Esophagus muscularis mucosa (tissue), 4 donors: ENCODE measurements at regions not wholly inside any gene's neighbourhood (a gene's known extent, or its start where the extent isn't known, plus 50 kb on each side); places are given as distances from the start of the nearest gene placed in this dataset.

Source experiments
- DNase-seq: peaks from one replicate; pipeline ENCODE4 v3.0.0-alpha.2; 2017; ENCODE audit errors: extremely low spot score
- H3K27ac ChIP-seq, 4 donors: fragments of 200-600 bp; sonication (generic); replicated peaks in 1 of 4; 1 replicate in 3 of 4; 2 replicates in 1 of 4; pipeline ENCODE4 v1.5.1; 2016 to 2019; ENCODE audit warnings: mild to moderate bottlenecking in 1 of 4
- H3K27me3 ChIP-seq, 4 donors: fragments of 200-600 bp; sonication (generic); one replicate each; pipeline versions ENCODE4 v1.5.1 to v1.6.0; 2016 to 2019
- H3K36me3 ChIP-seq, 4 donors: fragments of 200-600 bp; sonication (generic); one replicate each; pipeline ENCODE4 v1.5.1; 2016 to 2019
- H3K4me1 ChIP-seq, 4 donors: fragments of 200-600 bp; sonication (generic); one replicate each; pipeline ENCODE4 v1.5.1; 2016 to 2019
- H3K4me3 ChIP-seq, 4 donors: fragments of 200-600 bp; sonication (generic); 1 replicate in 2 of 4; 2 replicates in 2 of 4; pipeline ENCODE4 v1.5.1; 2016 to 2019; ENCODE audit warnings: mild to moderate bottlenecking in 4 of 4, moderate library complexity in 1 of 4
- H3K9me3 ChIP-seq, 4 donors: fragments of 200-600 bp; sonication (generic); 1 replicate in 3 of 4; 2 replicates in 1 of 4; pipeline ENCODE4 v1.5.1; 2016 to 2019
- CTCF ChIP-seq, 3 experiments: fragments of 200-600 bp in 2 of 3; fragments of 450-650 bp in 1 of 3; sonication (generic) in 2 of 3; IDR thresholded peaks; one replicate each; pipeline ENCODE4 v1.5.1; 2017 to 2019; ENCODE audit warnings: antibody characterized with exemption in 3 of 3, mild to moderate bottlenecking in 2 of 3, moderate library complexity in 1 of 3
- EP300 ChIP-seq: sonication (generic); formaldehyde crosslinking; IDR thresholded peaks from one replicate; pipeline ENCODE4 v1.6.1; 2017; ENCODE audit warnings: antibody characterized with exemption
- POLR2A ChIP-seq: fragments of 450-650 bp; IDR thresholded peaks from one replicate; pipeline ENCODE4 v1.6.1; 2017; ENCODE audit warnings: antibody characterized with exemption, moderate library complexity, mild to moderate bottlenecking, low read depth
- POLR2AphosphoS5 ChIP-seq, 2 donors: sonication (generic); formaldehyde crosslinking; IDR thresholded peaks; one replicate each; pipeline ENCODE4 v1.6.1; 2017; ENCODE audit warnings: antibody characterized with exemption in 2 of 2
- WGBS: methylation state at CpG from one replicate; pipeline ENCODE4 v1.1.5; 2018; 5-methylcytosine and 5-hydroxymethylcytosine counted together
- intact Hi-C: fragments of 100-400 bp; cut with DNase I; formaldehyde crosslinking; loops from one replicate; pipeline ENCODE4 v1.15.1; 2023

- intact Hi-C loops, result loop anchor here (1.0 to 10.0 kb wide), 4 partner anchors 58 to 608 kb away; no protein-coding TSS in a partner anchor
- H3K27me3 ChIP-seq, result no peaks in the 10 kb centered on the region
- H3K9me3 ChIP-seq, result no peaks in the 10 kb centered on the region
- peak; percentile 96 for DNase-seq
- H3K36me3 ChIP-seq, result no peaks in the 10 kb centered on the region
- WGBS, result 17% methylated on average over 22 of the region's 24 CpGs
- H3K4me3 ChIP-seq, result peak overlapping the region; percentile 36 to 53 (median 39)
- peak overlapping the region in 3 of 4 donors; percentile 1 to 49 (median 25) for H3K27ac ChIP-seq
- H3K4me1 ChIP-seq, result peaks cover 12 to 31% (median 26%) of the 10 kb centered on the region in 4 donors
- TF ChIP-seq CTCF (IDR thresholded peaks at IDR 0.05) (peak; percentile 96 to 98 (median 97)), POLR2AphosphoS5 (IDR thresholded peaks at IDR 0.05) (peak; percentile 60 to 76), EP300 (no peak)
Observed at GRCh38 chr1:181142096-181142958, 53.8 kb downstream of the IER5 start.

GRCh38 chr1:181143102-181143859 lies 54.8 kb downstream of the IER5 start:
- no peaks in the 10 kb centered on the region for H3K9me3 ChIP-seq
- intact Hi-C loops, result loop anchor here (2.0 to 10.0 kb wide), 3 partner anchors 58 to 608 kb away; no protein-coding TSS in a partner anchor
- no peak for DNase-seq
- no peaks in the 10 kb centered on the region for H3K36me3 ChIP-seq
- WGBS, result 68% methylated on average over 5 of the region's 5 CpGs
- no peaks in the 10 kb centered on the region for H3K27me3 ChIP-seq
- H3K27ac ChIP-seq, result peak overlapping the region in 2 of 4 donors; percentile 1 to 49
- peaks cover 12 to 31% (median 26%) of the 10 kb centered on the region in 4 donors for H3K4me1 ChIP-seq
- H3K4me3 ChIP-seq, result no peak overlapping the region
- TF ChIP-seq EP300 (no peak), POLR2A (no peak), CTCF (IDR thresholded peaks at IDR 0.05) (no peak), POLR2AphosphoS5 (IDR thresholded peaks at IDR 0.05) (no peak)

- peaks cover 12 to 32% (median 25%) of the 10 kb centered on the region in 4 donors for H3K4me1 ChIP-seq
- 76% methylated on average over 3 of the region's 3 CpGs for WGBS
- no peak for DNase-seq
- intact Hi-C loops, result loop anchor here (10.0 kb wide), 1 partner anchor 609 kb away; no protein-coding TSS in a partner anchor
- TF ChIP-seq EP300 (no peak), CTCF (IDR thresholded peaks at IDR 0.05) (no peak), POLR2A (no peak), POLR2AphosphoS5 (IDR thresholded peaks at IDR 0.05) (no peak)
- H3K27ac ChIP-seq, result no peak overlapping the region
- no peaks in the 10 kb centered on the region for H3K9me3 ChIP-seq
- H3K4me3 ChIP-seq, result no peak overlapping the region
- H3K36me3 ChIP-seq, result no peaks in the 10 kb centered on the region
- H3K27me3 ChIP-seq, result no peaks in the 10 kb centered on the region
Observed at GRCh38 chr1:181144238-181144637, 55.7 kb downstream of the IER5 start.

GRCh38 chr1:181148636-181149035 lies 60.1 kb downstream of the IER5 start:
- H3K27ac ChIP-seq, result no peak overlapping the region
- DNase-seq, result no peak
- 85% methylated on average over 3 of the region's 3 CpGs for WGBS

More at GRCh38 chr1:181148636-181149035, 60.1 kb downstream of the IER5 start:
- H3K4me1 ChIP-seq, result peaks cover 24 to 26% (median 26%) of the 10 kb centered on the region in 4 donors
- intact Hi-C loops, result loop anchor here (10.0 kb wide), 1 partner anchor 614 kb away; no protein-coding TSS in a partner anchor
- no peaks in the 10 kb centered on the region for H3K36me3 ChIP-seq
- H3K4me3 ChIP-seq, result no peak overlapping the region
- no peaks in the 10 kb centered on the region for H3K9me3 ChIP-seq
- H3K27me3 ChIP-seq, result no peaks in the 10 kb centered on the region
- TF ChIP-seq POLR2A (no peak), POLR2AphosphoS5 (IDR thresholded peaks at IDR 0.05) (no peak), EP300 (no peak), CTCF (IDR thresholded peaks at IDR 0.05) (no peak)
